Retinal pigment epithelial cell (primary cell): ENCODE measurements at regions not wholly inside any gene's neighbourhood (a gene's known extent, or its start where the extent isn't known, plus 50 kb on each side); places are given as distances from the start of the nearest gene placed in this dataset.

Experiments used
- DNase-seq: peaks from one replicate; pipeline ENCODE4 v3.0.0-alpha.2; 2010; ENCODE audit warnings: low read depth
- H3K4me3 ChIP-seq: 2 replicates; pipeline ENCODE4 v1.5.1; 2011; ENCODE audit warnings: mild to moderate bottlenecking, low read length, control low read depth, moderate library complexity
- TF ChIP-seq, protein P1 (sequence below): conservative IDR thresholded peaks from 2 replicates; pipeline ENCODE4 v1.5.1; 2011; ENCODE audit warnings: low read depth, low read length, control low read depth, inconsistent platforms

- no peak overlapping the region for H3K4me3 ChIP-seq
- TF ChIP-seq, protein P1, sequence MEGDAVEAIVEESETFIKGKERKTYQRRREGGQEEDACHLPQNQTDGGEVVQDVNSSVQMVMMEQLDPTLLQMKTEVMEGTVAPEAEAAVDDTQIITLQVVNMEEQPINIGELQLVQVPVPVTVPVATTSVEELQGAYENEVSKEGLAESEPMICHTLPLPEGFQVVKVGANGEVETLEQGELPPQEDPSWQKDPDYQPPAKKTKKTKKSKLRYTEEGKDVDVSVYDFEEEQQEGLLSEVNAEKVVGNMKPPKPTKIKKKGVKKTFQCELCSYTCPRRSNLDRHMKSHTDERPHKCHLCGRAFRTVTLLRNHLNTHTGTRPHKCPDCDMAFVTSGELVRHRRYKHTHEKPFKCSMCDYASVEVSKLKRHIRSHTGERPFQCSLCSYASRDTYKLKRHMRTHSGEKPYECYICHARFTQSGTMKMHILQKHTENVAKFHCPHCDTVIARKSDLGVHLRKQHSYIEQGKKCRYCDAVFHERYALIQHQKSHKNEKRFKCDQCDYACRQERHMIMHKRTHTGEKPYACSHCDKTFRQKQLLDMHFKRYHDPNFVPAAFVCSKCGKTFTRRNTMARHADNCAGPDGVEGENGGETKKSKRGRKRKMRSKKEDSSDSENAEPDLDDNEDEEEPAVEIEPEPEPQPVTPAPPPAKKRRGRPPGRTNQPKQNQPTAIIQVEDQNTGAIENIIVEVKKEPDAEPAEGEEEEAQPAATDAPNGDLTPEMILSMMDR, result no peak
- DNase-seq, result no peak
Measured at GRCh38 chr14:82861313-82861712, 1327.7 kb upstream of the SEL1L start.

- H3K4me3 ChIP-seq, result no peak overlapping the region
- DNase-seq, result no peak
- TF ChIP-seq, protein P1, result peak; percentile 18
Measured at GRCh38 chr14:82872494-82872893, 1338.8 kb upstream of the SEL1L start.

- DNase-seq, result no peak
- no peak overlapping the region for H3K4me3 ChIP-seq
- TF ChIP-seq, protein P1, result no peak
Measured at GRCh38 chr14:82878951-82879350, 1345.3 kb upstream of the SEL1L start.

GRCh38 chr14:82879949-82880535, 1346.4 kb upstream of the SEL1L start:
- H3K4me3 ChIP-seq, result no peak overlapping the region
- DNase-seq, result peak; percentile 17
- TF ChIP-seq, protein P1, result no peak

DNA sequence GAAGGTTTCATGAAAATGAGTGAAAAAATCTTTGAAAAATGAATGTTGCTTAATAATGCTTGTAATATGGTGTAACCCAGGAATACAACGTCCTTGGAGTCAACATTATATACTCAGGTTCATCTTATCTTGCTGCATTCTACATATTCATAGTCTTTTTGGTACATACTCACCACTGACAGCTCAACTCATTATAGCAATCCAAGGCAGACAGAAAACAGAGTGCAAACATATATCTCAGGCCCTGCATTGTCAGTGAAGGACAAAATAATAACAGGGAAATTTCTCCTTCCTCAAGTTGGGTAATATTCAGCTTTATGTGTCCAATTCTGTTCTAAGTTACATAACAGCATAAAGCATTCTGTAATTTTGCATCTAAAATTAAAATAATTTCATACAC, 1353.0 kb upstream of the SEL1L start:
- no peak overlapping the region for H3K4me3 ChIP-seq
- no peak for DNase-seq
- TF ChIP-seq, protein P1, result no peak

DNA sequence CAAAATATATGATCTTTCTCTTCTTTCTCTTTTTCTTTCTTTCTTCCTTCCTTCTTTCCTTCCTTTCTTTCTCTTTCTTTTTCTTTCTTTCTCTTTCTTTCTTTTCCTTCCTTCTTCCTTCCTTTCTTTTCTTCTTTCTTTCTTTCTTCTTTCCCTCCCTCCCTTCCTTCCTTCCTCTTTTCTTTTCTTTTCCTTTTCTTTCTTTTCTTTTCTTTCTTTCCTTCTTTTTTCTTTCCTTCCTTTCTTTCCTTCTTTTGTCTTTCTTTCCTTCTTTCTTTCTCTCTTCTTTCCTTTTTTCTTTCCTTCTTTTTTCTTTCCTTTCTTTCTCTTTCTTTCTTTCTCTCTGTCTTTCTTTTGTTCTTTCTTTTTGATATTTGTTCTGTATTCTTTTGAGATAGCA, 1356.0 kb upstream of the SEL1L start:
- DNase-seq, result no peak
- TF ChIP-seq, protein P1, result no peak
- no peak overlapping the region for H3K4me3 ChIP-seq

DNA sequence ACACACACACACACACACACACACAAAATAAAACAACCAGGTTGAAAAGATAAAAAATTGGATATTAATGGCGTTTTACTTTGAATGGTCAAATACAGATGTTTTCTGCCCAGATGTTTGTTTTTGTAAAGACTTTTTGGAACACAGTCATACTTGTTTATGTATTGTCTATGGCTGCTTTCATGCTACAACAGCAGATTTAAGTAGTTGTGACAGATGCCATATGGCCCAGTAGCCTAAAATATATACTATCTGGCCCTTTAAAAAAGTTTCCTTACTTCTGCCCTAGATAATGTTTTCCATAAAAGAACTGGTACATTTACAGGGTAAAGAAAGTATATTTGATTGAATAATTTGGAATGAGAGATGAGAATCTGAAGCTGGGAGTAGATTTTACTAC, 1362.8 kb upstream of the SEL1L start:
- no peak overlapping the region for H3K4me3 ChIP-seq
- no peak for DNase-seq
- TF ChIP-seq, protein P1, result no peak
